ENCODE measurements at regions not wholly inside any gene's neighbourhood (a gene's known extent, or its start where the extent isn't known, plus 50 kb on each side); places are given as distances from the start of the nearest gene placed in this dataset.

DNA sequence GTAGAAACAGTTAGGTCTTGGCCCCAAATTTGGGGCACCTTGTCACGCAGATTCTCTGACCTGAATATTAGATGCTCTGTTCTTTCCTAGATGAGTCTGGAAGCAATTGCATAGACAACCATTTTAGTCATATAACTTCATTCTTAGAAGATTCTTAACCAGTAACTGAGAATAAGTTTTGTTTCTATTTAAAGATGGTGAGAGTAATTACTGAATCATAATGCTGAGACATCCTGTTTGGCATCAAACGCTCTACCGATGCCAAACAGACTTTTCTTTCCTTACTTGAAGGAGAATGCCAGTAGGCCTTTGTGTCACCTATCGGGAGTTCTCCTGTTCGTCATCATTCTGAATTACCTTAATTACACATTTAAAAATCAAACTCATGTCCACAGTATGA, 131.6 kb upstream of the ID4 start:
- DNase-seq: no peak
- H3K9me3 ChIP-seq (replicated peaks; ENCODE audit: control insufficient read depth, low read depth, low read length): no peaks in the 10 kb centered on the region
- no peak overlapping the region for H3K27ac ChIP-seq (ENCODE audit: low read length)
- no peaks in the 10 kb centered on the region for H3K27me3 ChIP-seq (ENCODE audit: control insufficient read depth, insufficient read depth, low read length)
- no peaks in the 10 kb centered on the region for H3K4me1 ChIP-seq (ENCODE audit: control insufficient read depth, insufficient read depth, low read length)
- no peaks in the 10 kb centered on the region for H3K36me3 ChIP-seq (ENCODE audit: control insufficient read depth, insufficient read depth, low read length)
- H3K4me3 ChIP-seq (ENCODE audit: low read length): no peak overlapping the region
- no CpG with 5 or more reads among the region's 5 CpGs for WGBS (ENCODE audit: insufficient coverage)

DNA sequence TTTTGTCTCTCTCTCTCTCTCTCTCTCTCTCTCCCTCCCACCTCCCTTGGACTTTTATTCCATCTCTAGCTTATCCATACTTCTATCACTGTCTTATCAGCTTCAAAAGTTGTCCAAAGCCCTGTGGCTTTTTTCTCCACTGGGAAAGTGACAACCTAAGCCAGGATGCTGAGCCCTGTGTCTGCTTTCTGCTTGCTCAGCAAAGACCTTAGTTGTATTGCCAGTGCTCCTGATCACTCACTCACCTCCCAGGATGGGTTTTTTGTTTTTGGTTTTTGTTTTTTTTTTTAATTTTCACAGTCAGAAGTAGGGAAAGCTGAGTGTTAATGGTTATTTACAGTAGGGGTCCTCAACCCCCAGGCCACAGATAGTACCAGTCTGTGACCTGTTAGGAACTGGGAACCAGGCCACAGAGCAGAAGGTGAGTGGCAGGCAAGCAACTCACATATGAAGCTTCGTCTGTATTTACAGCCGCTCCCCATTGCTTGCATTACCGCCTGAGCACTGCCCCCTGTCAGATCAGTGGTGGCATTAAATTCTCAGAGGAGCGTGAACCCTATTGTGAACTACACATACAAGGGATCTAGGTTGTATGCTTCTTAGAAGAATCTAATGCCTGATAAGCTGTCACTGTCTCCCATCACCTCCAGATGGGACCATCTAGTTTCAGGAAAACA, 125.0 kb upstream of the ID4 start:
- 100% methylated on average over 1 of the region's 4 CpGs for WGBS (ENCODE audit: insufficient coverage)
- no peak overlapping the region for H3K4me3 ChIP-seq (ENCODE audit: low read length)
- no peaks in the 10 kb centered on the region for H3K9me3 ChIP-seq (replicated peaks; ENCODE audit: control insufficient read depth, low read depth, low read length)
- H3K27me3 ChIP-seq (ENCODE audit: control insufficient read depth, insufficient read depth, low read length): no peaks in the 10 kb centered on the region
- H3K36me3 ChIP-seq (ENCODE audit: control insufficient read depth, insufficient read depth, low read length): no peaks in the 10 kb centered on the region
- DNase-seq: no peak
- no peak overlapping the region for H3K27ac ChIP-seq (ENCODE audit: low read length)
- H3K4me1 ChIP-seq (ENCODE audit: control insufficient read depth, insufficient read depth, low read length): no peaks in the 10 kb centered on the region

DNA sequence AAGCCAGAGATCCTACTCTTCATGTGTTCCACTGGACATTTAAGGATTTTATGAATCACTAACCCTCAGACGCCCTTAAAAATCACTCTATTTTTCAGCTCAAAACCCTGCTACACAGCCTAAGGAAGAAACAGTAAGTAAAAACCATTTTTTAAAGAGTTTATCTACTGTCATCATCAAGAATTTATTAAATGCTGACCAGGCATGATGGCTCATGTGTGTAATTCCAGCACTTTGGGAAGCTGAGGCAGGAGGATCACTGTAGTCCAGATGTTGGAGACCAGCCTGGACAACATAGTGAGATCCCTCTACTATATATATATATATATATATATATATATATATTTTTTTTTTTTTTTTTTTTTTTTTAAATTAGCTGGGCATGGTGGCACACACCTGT, 124.2 kb upstream of the ID4 start:
- Histone ChIP-seq H3K27ac (ENCODE audit: low read length) (no peak overlapping the region), H3K27me3 (ENCODE audit: control insufficient read depth, insufficient read depth, low read length) (no peaks in the 10 kb centered on the region), H3K36me3 (ENCODE audit: control insufficient read depth, insufficient read depth, low read length) (no peaks in the 10 kb centered on the region), H3K9me3 (replicated peaks; ENCODE audit: control insufficient read depth, low read depth, low read length) (no peaks in the 10 kb centered on the region), H3K4me3 (ENCODE audit: low read length) (no peak overlapping the region), H3K4me1 (ENCODE audit: control insufficient read depth, insufficient read depth, low read length) (no peaks in the 10 kb centered on the region)
- WGBS (ENCODE audit: insufficient coverage): no CpG with 5 or more reads among the region's 1 CpG
- DNase-seq: no peak

DNA sequence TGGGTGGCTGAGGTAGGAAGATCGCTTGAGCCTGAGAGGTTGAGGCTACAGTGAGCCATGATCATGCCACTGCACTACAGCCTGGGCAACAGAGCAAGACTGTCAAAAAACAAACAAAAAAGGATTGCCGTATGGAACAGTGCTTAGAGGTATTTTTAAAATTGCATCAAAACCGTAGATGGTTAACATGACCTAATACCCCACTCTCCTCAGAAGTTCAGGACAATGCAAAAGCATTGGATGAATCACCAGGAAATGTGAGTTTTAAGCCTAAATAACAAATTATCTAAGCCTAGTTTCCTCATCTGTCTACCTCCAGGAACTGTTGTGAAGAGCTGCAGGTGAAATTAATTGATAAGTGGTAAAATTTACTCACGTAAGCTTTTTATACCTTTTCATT, 123.8 kb upstream of the ID4 start:
- H3K27ac ChIP-seq (ENCODE audit: low read length): no peak overlapping the region
- DNase-seq: no peak
- H3K36me3 ChIP-seq (ENCODE audit: control insufficient read depth, insufficient read depth, low read length): no peaks in the 10 kb centered on the region
- no peaks in the 10 kb centered on the region for H3K27me3 ChIP-seq (ENCODE audit: control insufficient read depth, insufficient read depth, low read length)
- WGBS (ENCODE audit: insufficient coverage): 100% methylated on average over 1 of the region's 4 CpGs
- H3K9me3 ChIP-seq (replicated peaks; ENCODE audit: control insufficient read depth, low read depth, low read length): no peaks in the 10 kb centered on the region
- no peak overlapping the region for H3K4me3 ChIP-seq (ENCODE audit: low read length)
- no peaks in the 10 kb centered on the region for H3K4me1 ChIP-seq (ENCODE audit: control insufficient read depth, insufficient read depth, low read length)

DNA sequence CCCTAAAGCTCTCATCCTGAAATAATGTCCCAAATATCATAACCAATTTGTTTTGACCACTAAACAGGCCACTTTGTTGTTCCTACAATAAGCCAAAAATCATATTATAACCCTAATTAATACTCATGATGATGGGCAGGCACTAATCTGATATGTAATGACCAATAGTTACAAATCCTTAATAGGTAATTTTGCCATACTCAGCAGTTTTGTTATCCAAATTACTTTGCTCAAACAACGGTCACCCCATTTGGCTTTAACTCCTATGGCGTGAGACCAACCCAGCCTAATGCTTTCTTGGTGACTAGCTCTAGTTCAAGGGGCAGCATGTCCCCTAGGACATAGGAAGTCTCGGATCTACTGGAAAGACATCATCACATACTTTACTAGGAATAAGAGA, 123.2 kb upstream of the ID4 start:
- peaks cover 3% of the 10 kb centered on the region for H3K4me1 ChIP-seq (ENCODE audit: control insufficient read depth, insufficient read depth, low read length)
- H3K4me3 ChIP-seq (ENCODE audit: low read length): no peak overlapping the region
- H3K27ac ChIP-seq (ENCODE audit: low read length): no peak overlapping the region
- no peaks in the 10 kb centered on the region for H3K36me3 ChIP-seq (ENCODE audit: control insufficient read depth, insufficient read depth, low read length)
- WGBS (ENCODE audit: insufficient coverage): 72% methylated on average over 2 of the region's 3 CpGs
- H3K9me3 ChIP-seq (replicated peaks; ENCODE audit: control insufficient read depth, low read depth, low read length): no peaks in the 10 kb centered on the region
- H3K27me3 ChIP-seq (ENCODE audit: control insufficient read depth, insufficient read depth, low read length): no peaks in the 10 kb centered on the region
- no peak for DNase-seq

DNA sequence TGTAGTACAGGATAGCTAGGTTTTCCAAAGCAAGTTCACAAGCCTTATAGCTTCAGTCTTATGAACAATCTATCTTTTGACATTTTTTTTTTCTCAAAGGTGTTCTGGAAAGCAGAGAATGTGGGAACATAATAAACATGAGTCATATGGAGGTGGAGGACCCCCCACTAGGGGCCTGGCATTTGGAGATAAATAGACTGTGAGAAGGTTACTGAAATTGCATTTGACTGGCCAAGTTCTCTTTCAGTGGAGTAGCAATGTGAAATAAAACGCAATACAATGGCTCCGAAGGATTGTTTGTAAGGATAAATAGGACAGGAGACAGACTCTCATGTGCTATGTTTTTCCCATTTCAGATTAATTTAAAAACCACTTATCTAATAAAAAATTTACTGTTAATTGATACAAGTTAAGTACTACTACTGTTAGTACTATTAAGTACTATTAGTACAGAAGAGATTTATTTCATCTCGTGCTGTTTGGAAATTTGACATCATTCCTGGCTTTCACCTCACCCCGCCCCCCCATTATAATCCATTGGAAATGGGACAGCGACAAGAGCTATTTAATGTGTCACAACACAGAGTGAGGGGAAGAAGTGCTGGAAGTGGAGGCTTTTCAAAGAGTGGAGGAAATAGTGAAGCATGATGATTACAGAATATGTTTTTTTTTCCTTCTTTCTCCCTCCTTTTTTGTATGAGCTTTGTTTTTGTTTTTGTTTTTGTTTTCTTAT, 122.6 kb upstream of the ID4 start:
- Histone ChIP-seq H3K4me1 (ENCODE audit: control insufficient read depth, insufficient read depth, low read length) (peaks cover 6% of the 10 kb centered on the region), H3K4me3 (ENCODE audit: low read length) (no peak overlapping the region)
- WGBS (ENCODE audit: insufficient coverage): no CpG with 5 or more reads among the region's 5 CpGs

DNA sequence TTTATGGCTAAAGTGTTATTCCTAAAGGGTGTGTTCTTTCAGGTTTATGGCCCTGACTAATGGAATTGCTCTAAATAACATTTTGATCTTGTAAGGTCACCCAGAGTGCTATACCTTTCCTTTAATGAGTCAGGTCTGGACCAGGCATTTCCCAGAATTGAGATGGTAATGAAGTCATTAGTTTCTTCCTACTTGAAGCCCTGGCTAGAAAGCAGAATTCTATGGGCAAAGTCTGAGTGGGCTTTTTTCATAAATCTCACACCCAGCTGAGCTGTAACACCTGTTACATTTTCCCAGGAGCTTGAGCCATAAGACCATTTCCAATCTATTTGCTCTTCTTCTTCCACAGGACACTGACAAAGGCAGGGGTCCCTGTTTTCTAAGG, 122.0 kb upstream of the ID4 start:
- H3K4me1 ChIP-seq (ENCODE audit: control insufficient read depth, insufficient read depth, low read length): peaks cover 10% of the 10 kb centered on the region
- H3K27ac ChIP-seq (ENCODE audit: low read length): no peak overlapping the region
- H3K27me3 ChIP-seq (ENCODE audit: control insufficient read depth, insufficient read depth, low read length): no peaks in the 10 kb centered on the region
- H3K36me3 ChIP-seq (ENCODE audit: control insufficient read depth, insufficient read depth, low read length): no peaks in the 10 kb centered on the region
- H3K9me3 ChIP-seq (replicated peaks; ENCODE audit: control insufficient read depth, low read depth, low read length): no peaks in the 10 kb centered on the region
- H3K4me3 ChIP-seq (ENCODE audit: low read length): no peak overlapping the region
- DNase-seq: no peak

More for the DNA sequence above, 122.6 kb upstream of the ID4 start:
- no peak overlapping the region for H3K27ac ChIP-seq (ENCODE audit: low read length)
- DNase-seq: no peak
- H3K36me3 ChIP-seq (ENCODE audit: control insufficient read depth, insufficient read depth, low read length): no peaks in the 10 kb centered on the region
- H3K27me3 ChIP-seq (ENCODE audit: control insufficient read depth, insufficient read depth, low read length): no peaks in the 10 kb centered on the region
- no peaks in the 10 kb centered on the region for H3K9me3 ChIP-seq (replicated peaks; ENCODE audit: control insufficient read depth, low read depth, low read length)

DNA sequence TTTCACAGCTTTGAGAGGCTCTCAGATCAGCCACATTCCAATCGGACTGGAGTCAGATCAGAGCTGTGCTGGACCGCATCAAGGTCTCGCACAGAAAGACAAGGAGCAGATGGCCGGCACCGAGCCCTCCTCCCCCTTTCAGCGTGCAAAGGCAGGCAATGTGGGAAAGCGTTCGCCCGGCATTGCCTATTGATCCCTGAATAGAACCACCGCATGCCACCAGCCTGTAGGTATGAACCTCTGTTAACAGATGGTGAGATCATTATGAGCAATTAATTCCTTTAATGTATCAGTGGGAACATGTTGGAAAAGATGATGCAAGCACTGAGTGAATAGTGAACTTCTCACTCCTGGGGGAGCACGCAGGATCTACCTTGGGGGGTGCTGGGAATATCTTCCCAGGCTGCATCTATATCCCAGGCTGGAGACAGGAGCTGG, 117.5 kb upstream of the ID4 start:
- DNase-seq: peak; percentile 32

DNA sequence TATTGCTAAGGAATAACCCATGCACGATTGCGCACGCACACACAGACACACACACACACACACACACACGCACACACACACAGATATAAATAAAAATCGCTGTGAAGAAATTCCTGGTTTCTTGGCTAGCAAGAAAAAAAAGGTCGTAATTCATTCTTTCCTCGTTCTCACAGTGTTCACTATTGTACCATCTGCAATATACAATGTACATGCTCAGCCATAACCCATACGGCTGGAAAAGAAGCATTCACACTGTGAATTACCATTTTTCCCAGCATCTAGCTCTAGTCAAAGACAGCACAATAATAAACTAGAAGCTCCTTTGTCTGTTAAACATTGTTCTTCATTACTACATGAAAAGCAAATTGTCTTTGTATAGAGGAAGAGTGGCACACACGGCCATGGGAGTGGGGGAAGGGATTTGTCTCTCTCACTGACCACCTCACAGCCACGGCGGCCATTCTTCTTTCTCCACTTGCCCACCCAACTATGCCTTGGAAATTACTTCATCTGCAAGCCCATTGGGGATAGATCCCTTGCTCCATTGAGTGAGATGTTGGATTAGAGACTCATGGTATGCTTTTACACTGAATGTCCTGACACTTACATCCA, 115.3 kb upstream of the ID4 start:
- no peak overlapping the region for H3K4me3 ChIP-seq (ENCODE audit: low read length)
- H3K27ac ChIP-seq (ENCODE audit: low read length): no peak overlapping the region
- H3K27me3 ChIP-seq (ENCODE audit: control insufficient read depth, insufficient read depth, low read length): no peaks in the 10 kb centered on the region
- DNase-seq: no peak
- no peaks in the 10 kb centered on the region for H3K9me3 ChIP-seq (replicated peaks; ENCODE audit: control insufficient read depth, low read depth, low read length)
- WGBS (ENCODE audit: insufficient coverage): 60% methylated on average over 6 of the region's 11 CpGs
- peaks cover 10% of the 10 kb centered on the region for H3K4me1 ChIP-seq (ENCODE audit: control insufficient read depth, insufficient read depth, low read length)
- H3K36me3 ChIP-seq (ENCODE audit: control insufficient read depth, insufficient read depth, low read length): no peaks in the 10 kb centered on the region

More for the DNA sequence above, 117.5 kb upstream of the ID4 start:
- 0% methylated on average over 1 of the region's 11 CpGs for WGBS (ENCODE audit: insufficient coverage)
- Histone ChIP-seq H3K4me3 (ENCODE audit: low read length) (no peak overlapping the region), H3K9me3 (replicated peaks; ENCODE audit: control insufficient read depth, low read depth, low read length) (no peaks in the 10 kb centered on the region), H3K4me1 (ENCODE audit: control insufficient read depth, insufficient read depth, low read length) (peaks cover 10% of the 10 kb centered on the region), H3K36me3 (ENCODE audit: control insufficient read depth, insufficient read depth, low read length) (no peaks in the 10 kb centered on the region), H3K27ac (ENCODE audit: low read length) (no peak overlapping the region), H3K27me3 (ENCODE audit: control insufficient read depth, insufficient read depth, low read length) (no peaks in the 10 kb centered on the region)

DNA sequence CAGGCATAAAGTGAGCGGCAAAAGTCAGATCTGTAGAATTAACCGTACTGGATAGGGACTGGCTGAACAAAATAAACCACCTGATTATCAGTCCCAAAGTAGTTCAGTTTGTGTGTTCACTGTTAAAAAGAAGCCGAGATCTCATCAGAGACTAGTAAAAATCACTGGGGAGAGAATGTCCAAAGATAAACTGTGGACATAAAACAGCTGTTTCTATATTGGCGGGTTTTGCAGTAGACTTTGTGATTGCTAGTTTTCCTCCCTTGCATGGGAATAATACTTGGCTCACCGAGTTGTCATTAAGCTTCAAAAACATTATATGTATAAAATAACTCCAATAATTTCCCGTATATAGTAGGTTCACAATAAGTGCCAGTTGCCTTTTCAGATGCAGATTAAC, 114.2 kb upstream of the ID4 start:
- Histone ChIP-seq H3K27me3 (ENCODE audit: control insufficient read depth, insufficient read depth, low read length) (no peaks in the 10 kb centered on the region), H3K27ac (ENCODE audit: low read length) (no peak overlapping the region), H3K4me3 (ENCODE audit: low read length) (no peak overlapping the region)

More for the DNA sequence above, 114.2 kb upstream of the ID4 start:
- DNase-seq: no peak
- WGBS (ENCODE audit: insufficient coverage): 83% methylated on average over 1 of the region's 6 CpGs
- Histone ChIP-seq H3K4me1 (ENCODE audit: control insufficient read depth, insufficient read depth, low read length) (peaks cover 10% of the 10 kb centered on the region), H3K9me3 (replicated peaks; ENCODE audit: control insufficient read depth, low read depth, low read length) (no peaks in the 10 kb centered on the region), H3K36me3 (ENCODE audit: control insufficient read depth, insufficient read depth, low read length) (no peaks in the 10 kb centered on the region)
